Loucy (cell line): ENCODE measurements at regions not wholly inside any gene's neighbourhood (a gene's known extent, or its start where the extent isn't known, plus 50 kb on each side); places are given as distances from the start of the nearest gene placed in this dataset.

Experiments
- H2AFZ ChIP-seq: fragments of 200-600 bp; sonication (generic); 2 replicates; pipeline ENCODE4 v1.6.0; 2016; ENCODE audit warnings: antibody characterized with exemption, mild to moderate bottlenecking, low read length, moderate library complexity
- H3F3A ChIP-seq: fragments of 200-600 bp; 2 replicates; pipeline ENCODE4 v1.6.0; 2016; ENCODE audit warnings: antibody characterized with exemption, low read depth, mild to moderate bottlenecking
- H3K27me3 ChIP-seq: fragments of 200-600 bp; sonication (generic); 2 replicates; pipeline ENCODE4 v1.6.1; 2014; ENCODE audit warnings: low read length, mild to moderate bottlenecking; ENCODE audit not compliant: insufficient read depth, poor library complexity, severe bottlenecking
- H3K36me3 ChIP-seq: fragments of 200-600 bp; sonication (generic); 2 replicates; pipeline ENCODE4 v1.6.1; 2016; ENCODE audit warnings: low read length; ENCODE audit not compliant: insufficient read depth
- H3K4me1 ChIP-seq: fragments of 200-600 bp; sonication (generic); 2 replicates; pipeline ENCODE4 v1.5.1; 2014; ENCODE audit warnings: low read length, mild to moderate bottlenecking; ENCODE audit not compliant: insufficient read depth, poor library complexity, severe bottlenecking
- H3K4me2 ChIP-seq: fragments of 200-600 bp; sonication (generic); 2 replicates; pipeline ENCODE4 v1.6.0; 2014; ENCODE audit warnings: antibody characterized with exemption, low read length, low read depth, mild to moderate bottlenecking; ENCODE audit not compliant: poor library complexity, severe bottlenecking
- H3K4me3 ChIP-seq: fragments of 200-600 bp; sonication (generic); 2 replicates; pipeline ENCODE4 v1.5.1; 2014; ENCODE audit warnings: low read length, mild to moderate bottlenecking, mixed read lengths; ENCODE audit not compliant: poor library complexity, severe bottlenecking
- H3K79me2 ChIP-seq: fragments of 200-600 bp; sonication (generic); 2 replicates; pipeline ENCODE4 v1.6.1; 2014; ENCODE audit warnings: low read length; ENCODE audit not compliant: insufficient read depth
- H3K9ac ChIP-seq: fragments of 200-600 bp; sonication (generic); 2 replicates; pipeline ENCODE4 v1.6.0; 2014; ENCODE audit warnings: mild to moderate bottlenecking, low read depth, low read length, moderate library complexity; ENCODE audit not compliant: poor library complexity, severe bottlenecking
- H3K9me2 ChIP-seq: fragments of 200-600 bp; sonication (generic); replicated peaks from 2 replicates; pipeline ENCODE4 v1.6.1; 2016; ENCODE audit warnings: low read depth, low read length, mixed read lengths
- H3K9me3 ChIP-seq: fragments of 200-600 bp; sonication (generic); 2 replicates; pipeline ENCODE4 v1.6.1; 2014; ENCODE audit warnings: mild to moderate bottlenecking, antibody characterized with exemption, low read length, low read depth; ENCODE audit not compliant: insufficient read depth
- H4K20me1 ChIP-seq: fragments of 200-600 bp; sonication (generic); 2 replicates; pipeline ENCODE4 v1.6.0; 2014; ENCODE audit warnings: antibody characterized with exemption, low read length, mild to moderate bottlenecking; ENCODE audit not compliant: insufficient read depth, poor library complexity, severe bottlenecking
- CTCF ChIP-seq: fragments of 200-600 bp; sonication (generic); conservative IDR thresholded peaks from 2 replicates; pipeline ENCODE4 v1.5.1; 2014; ENCODE audit warnings: mild to moderate bottlenecking, antibody characterized with exemption, low read length
- EZH2phosphoT487 ChIP-seq: fragments of 200-600 bp; IDR thresholded peaks from 2 replicates; pipeline ENCODE4 v1.6.1; 2018; ENCODE audit warnings: antibody characterized with exemption, mild to moderate bottlenecking, moderate library complexity, borderline replicate concordance

- Histone ChIP-seq H3K9me3 (no peaks in the 10 kb centered on the region), H3K36me3 (no peaks in the 10 kb centered on the region), H3K4me3 (no peak overlapping the region), H3K79me2 (no peaks in the 10 kb centered on the region), H3K9me2 (no peaks in the 10 kb centered on the region), H3K9ac (no peak overlapping the region), H3K4me1 (peaks cover 36% of the 10 kb centered on the region), H3K27me3 (no peaks in the 10 kb centered on the region), H3K4me2 (no peak overlapping the region), H4K20me1 (no peaks in the 10 kb centered on the region), H3F3A (peaks cover 12% of the 10 kb centered on the region), H2AFZ (no peak overlapping the region)
- TF ChIP-seq CTCF = no peak
- TF ChIP-seq EZH2phosphoT487 = no peak
Observed at GRCh38 chr1:87688136-87688535, 359.5 kb downstream of the LMO4 start.

GRCh38 chr1:87689487-87689886, 360.8 kb downstream of the LMO4 start:
- no peak for TF ChIP-seq EZH2phosphoT487
- TF ChIP-seq CTCF = no peak
- Histone ChIP-seq H3K27me3 (no peaks in the 10 kb centered on the region), H3K9me3 (no peaks in the 10 kb centered on the region), H2AFZ (no peak overlapping the region), H3K4me3 (no peak overlapping the region), H3K36me3 (no peaks in the 10 kb centered on the region), H3F3A (peaks cover 12% of the 10 kb centered on the region), H3K4me2 (no peak overlapping the region), H3K9ac (no peak overlapping the region), H3K9me2 (no peaks in the 10 kb centered on the region), H3K4me1 (peaks cover 25% of the 10 kb centered on the region), H3K79me2 (no peaks in the 10 kb centered on the region), H4K20me1 (no peaks in the 10 kb centered on the region)

GRCh38 chr1:87696483-87696882, 367.8 kb downstream of the LMO4 start:
- Histone ChIP-seq H3K79me2 (no peaks in the 10 kb centered on the region), H3K9ac (no peak overlapping the region), H4K20me1 (no peaks in the 10 kb centered on the region), H3K9me3 (no peaks in the 10 kb centered on the region), H3K4me2 (no peak overlapping the region), H3K27me3 (no peaks in the 10 kb centered on the region), H3K4me3 (no peak overlapping the region), H2AFZ (no peak overlapping the region), H3F3A (no peaks in the 10 kb centered on the region), H3K9me2 (no peaks in the 10 kb centered on the region), H3K4me1 (no peaks in the 10 kb centered on the region), H3K36me3 (no peaks in the 10 kb centered on the region)
- TF ChIP-seq CTCF (no peak), EZH2phosphoT487 (no peak)
